ENCODE measurements at regions not wholly inside any gene's neighbourhood (a gene's known extent, or its start where the extent isn't known, plus 50 kb on each side); places are given as distances from the start of the nearest gene placed in this dataset.

DNA sequence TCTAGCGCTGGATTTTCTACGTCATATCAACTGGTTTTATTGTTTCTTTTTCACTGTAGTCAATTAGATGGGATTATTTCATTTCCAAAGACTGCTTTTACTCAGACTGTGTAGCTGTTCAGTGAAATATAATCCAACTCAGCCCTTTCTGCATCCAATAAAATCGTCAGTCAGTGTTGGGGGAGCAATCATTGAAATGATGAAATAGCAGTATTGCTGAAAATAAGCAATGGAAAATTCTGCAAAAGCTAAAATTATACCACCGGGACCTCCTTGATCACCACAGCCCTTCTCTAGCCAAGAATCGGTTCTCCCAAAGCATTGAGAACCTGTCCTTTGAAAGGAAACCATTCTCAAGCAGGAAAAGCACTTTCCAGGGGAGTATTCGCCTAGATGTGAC lies 243.1 kb upstream of the TENM3 start:
- H3K4me3 ChIP-seq (ENCODE audit: low read depth in 1 of 2, low read length in 2 of 2) = no peak overlapping the region
- H3K9me3 ChIP-seq (ENCODE audit: control insufficient read depth in 1 of 2, low read length in 2 of 2) = no peaks in the 10 kb centered on the region
- H3K4me1 ChIP-seq (ENCODE audit: control insufficient read depth in 1 of 2, insufficient read depth in 2 of 2, low read length in 2 of 2) = no peaks in the 10 kb centered on the region
- no peak overlapping the region for H3K27ac ChIP-seq (ENCODE audit: low read depth, low read length)
- H3K9ac ChIP-seq (ENCODE audit: low read depth in 1 of 2, low read length in 2 of 2) = no peak overlapping the region
- H3K36me3 ChIP-seq (ENCODE audit: control insufficient read depth in 1 of 2, insufficient read depth in 2 of 2, low read length in 2 of 2) = no peaks in the 10 kb centered on the region
- no peaks in the 10 kb centered on the region for H3K27me3 ChIP-seq (ENCODE audit: control insufficient read depth in 1 of 2, insufficient read depth in 2 of 2, low read length in 2 of 2)

GRCh38 chr4:182010876-182011275 lies 232.3 kb upstream of the TENM3 start:
- Histone ChIP-seq H3K27ac (ENCODE audit: low read depth, low read length) (no peak overlapping the region), H3K4me3 (ENCODE audit: low read depth in 1 of 2, low read length in 2 of 2) (no peak overlapping the region), H3K9ac (ENCODE audit: low read depth in 1 of 2, low read length in 2 of 2) (no peak overlapping the region), H3K4me1 (ENCODE audit: control insufficient read depth in 1 of 2, insufficient read depth in 2 of 2, low read length in 2 of 2) (no peaks in the 10 kb centered on the region), H3K9me3 (ENCODE audit: control insufficient read depth in 1 of 2, low read length in 2 of 2) (no peaks in the 10 kb centered on the region), H3K36me3 (ENCODE audit: control insufficient read depth in 1 of 2, insufficient read depth in 2 of 2, low read length in 2 of 2) (no peaks in the 10 kb centered on the region), H3K27me3 (ENCODE audit: control insufficient read depth in 1 of 2, insufficient read depth in 2 of 2, low read length in 2 of 2) (no peaks in the 10 kb centered on the region)

GRCh38 chr4:182014164-182014563 lies 229.0 kb upstream of the TENM3 start:
- no peaks in the 10 kb centered on the region for H3K4me1 ChIP-seq (ENCODE audit: control insufficient read depth in 1 of 2, insufficient read depth in 2 of 2, low read length in 2 of 2)

DNA sequence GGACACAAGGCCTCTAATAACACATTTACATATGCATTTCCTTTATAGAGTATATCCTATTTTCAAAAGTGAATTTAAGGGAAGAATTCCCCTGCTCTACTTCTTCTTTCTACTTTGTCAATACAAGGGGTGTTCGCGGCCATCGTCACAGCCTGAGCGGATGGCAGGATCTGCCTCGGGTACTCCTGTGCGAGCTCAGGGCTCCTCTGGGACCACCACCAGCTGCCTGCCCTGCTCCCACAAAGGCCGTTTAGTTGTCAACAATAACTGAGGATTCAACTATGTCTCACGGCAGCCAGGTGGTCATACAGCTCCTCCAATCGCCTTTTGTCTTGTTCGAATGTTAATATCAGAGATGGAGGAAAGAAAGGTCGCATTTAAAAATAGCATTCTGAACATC lies 228.2 kb upstream of the TENM3 start:
- H3K27me3 ChIP-seq (ENCODE audit: control insufficient read depth in 1 of 2, insufficient read depth in 2 of 2, low read length in 2 of 2) = no peaks in the 10 kb centered on the region
- H3K9ac ChIP-seq (ENCODE audit: low read depth in 1 of 2, low read length in 2 of 2) = no peak overlapping the region
- no peak overlapping the region for H3K27ac ChIP-seq (ENCODE audit: low read depth, low read length)
- no peaks in the 10 kb centered on the region for H3K9me3 ChIP-seq (ENCODE audit: control insufficient read depth in 1 of 2, low read length in 2 of 2)
- H3K4me3 ChIP-seq (ENCODE audit: low read depth in 1 of 2, low read length in 2 of 2) = no peak overlapping the region
- H3K4me1 ChIP-seq (ENCODE audit: control insufficient read depth in 1 of 2, insufficient read depth in 2 of 2, low read length in 2 of 2) = no peaks in the 10 kb centered on the region
- no peaks in the 10 kb centered on the region for H3K36me3 ChIP-seq (ENCODE audit: control insufficient read depth in 1 of 2, insufficient read depth in 2 of 2, low read length in 2 of 2)

More at GRCh38 chr4:182014164-182014563, 229.0 kb upstream of the TENM3 start:
- Histone ChIP-seq H3K36me3 (ENCODE audit: control insufficient read depth in 1 of 2, insufficient read depth in 2 of 2, low read length in 2 of 2) (no peaks in the 10 kb centered on the region), H3K27me3 (ENCODE audit: control insufficient read depth in 1 of 2, insufficient read depth in 2 of 2, low read length in 2 of 2) (no peaks in the 10 kb centered on the region), H3K27ac (ENCODE audit: low read depth, low read length) (no peak overlapping the region), H3K4me3 (ENCODE audit: low read depth in 1 of 2, low read length in 2 of 2) (no peak overlapping the region), H3K9me3 (ENCODE audit: control insufficient read depth in 1 of 2, low read length in 2 of 2) (no peaks in the 10 kb centered on the region), H3K9ac (ENCODE audit: low read depth in 1 of 2, low read length in 2 of 2) (no peak overlapping the region)

DNA sequence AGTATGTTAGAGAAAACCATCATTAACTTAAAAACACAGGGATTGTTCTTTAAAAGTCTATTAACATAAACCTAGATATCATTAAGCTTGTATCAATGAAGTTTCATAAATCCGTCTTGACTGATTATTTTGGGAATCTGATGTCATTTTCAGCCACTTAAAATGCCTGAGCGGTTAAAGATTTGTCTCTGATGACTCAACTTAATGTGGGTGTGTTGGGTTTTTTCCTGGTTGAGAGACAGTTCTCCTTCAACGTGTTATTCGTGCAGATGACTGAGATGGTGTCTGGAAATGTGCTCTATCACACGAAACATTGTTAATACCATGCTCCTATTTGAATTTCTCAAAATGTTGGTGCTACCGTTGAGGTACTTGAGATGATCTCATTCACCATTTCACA lies 227.3 kb upstream of the TENM3 start:
- Histone ChIP-seq H3K27ac (ENCODE audit: low read depth, low read length) (no peak overlapping the region), H3K9me3 (ENCODE audit: control insufficient read depth in 1 of 2, low read length in 2 of 2) (no peaks in the 10 kb centered on the region), H3K36me3 (ENCODE audit: control insufficient read depth in 1 of 2, insufficient read depth in 2 of 2, low read length in 2 of 2) (no peaks in the 10 kb centered on the region), H3K27me3 (ENCODE audit: control insufficient read depth in 1 of 2, insufficient read depth in 2 of 2, low read length in 2 of 2) (no peaks in the 10 kb centered on the region), H3K4me1 (ENCODE audit: control insufficient read depth in 1 of 2, insufficient read depth in 2 of 2, low read length in 2 of 2) (no peaks in the 10 kb centered on the region), H3K9ac (ENCODE audit: low read depth in 1 of 2, low read length in 2 of 2) (no peak overlapping the region), H3K4me3 (ENCODE audit: low read depth in 1 of 2, low read length in 2 of 2) (no peak overlapping the region)

GRCh38 chr4:182017038-182017437 lies 226.2 kb upstream of the TENM3 start:
- Histone ChIP-seq H3K4me3 (ENCODE audit: low read depth in 1 of 2, low read length in 2 of 2) (no peak overlapping the region), H3K36me3 (ENCODE audit: control insufficient read depth in 1 of 2, insufficient read depth in 2 of 2, low read length in 2 of 2) (no peaks in the 10 kb centered on the region), H3K27ac (ENCODE audit: low read depth, low read length) (no peak overlapping the region), H3K9me3 (ENCODE audit: control insufficient read depth in 1 of 2, low read length in 2 of 2) (no peaks in the 10 kb centered on the region), H3K9ac (ENCODE audit: low read depth in 1 of 2, low read length in 2 of 2) (no peak overlapping the region), H3K4me1 (ENCODE audit: control insufficient read depth in 1 of 2, insufficient read depth in 2 of 2, low read length in 2 of 2) (no peaks in the 10 kb centered on the region), H3K27me3 (ENCODE audit: control insufficient read depth in 1 of 2, insufficient read depth in 2 of 2, low read length in 2 of 2) (no peaks in the 10 kb centered on the region)

- Histone ChIP-seq H3K9ac (ENCODE audit: low read depth in 1 of 2, low read length in 2 of 2) (no peak overlapping the region), H3K36me3 (ENCODE audit: control insufficient read depth in 1 of 2, insufficient read depth in 2 of 2, low read length in 2 of 2) (no peaks in the 10 kb centered on the region), H3K4me3 (ENCODE audit: low read depth in 1 of 2, low read length in 2 of 2) (no peak overlapping the region), H3K4me1 (ENCODE audit: control insufficient read depth in 1 of 2, insufficient read depth in 2 of 2, low read length in 2 of 2) (no peaks in the 10 kb centered on the region), H3K9me3 (ENCODE audit: control insufficient read depth in 1 of 2, low read length in 2 of 2) (no peaks in the 10 kb centered on the region), H3K27me3 (ENCODE audit: control insufficient read depth in 1 of 2, insufficient read depth in 2 of 2, low read length in 2 of 2) (no peaks in the 10 kb centered on the region), H3K27ac (ENCODE audit: low read depth, low read length) (no peak overlapping the region)
Measured at GRCh38 chr4:182018691-182019090, 224.5 kb upstream of the TENM3 start.

- Histone ChIP-seq H3K27ac (ENCODE audit: low read depth, low read length) (no peak overlapping the region), H3K4me1 (ENCODE audit: control insufficient read depth in 1 of 2, insufficient read depth in 2 of 2, low read length in 2 of 2) (no peaks in the 10 kb centered on the region), H3K4me3 (ENCODE audit: low read depth in 1 of 2, low read length in 2 of 2) (no peak overlapping the region), H3K9me3 (ENCODE audit: control insufficient read depth in 1 of 2, low read length in 2 of 2) (no peaks in the 10 kb centered on the region), H3K9ac (ENCODE audit: low read depth in 1 of 2, low read length in 2 of 2) (no peak overlapping the region), H3K27me3 (ENCODE audit: control insufficient read depth in 1 of 2, insufficient read depth in 2 of 2, low read length in 2 of 2) (no peaks in the 10 kb centered on the region), H3K36me3 (ENCODE audit: control insufficient read depth in 1 of 2, insufficient read depth in 2 of 2, low read length in 2 of 2) (no peaks in the 10 kb centered on the region)
Measured at GRCh38 chr4:182019148-182019652, 224.0 kb upstream of the TENM3 start.

- Histone ChIP-seq H3K4me3 (ENCODE audit: low read depth in 1 of 2, low read length in 2 of 2) (no peak overlapping the region), H3K27ac (ENCODE audit: low read depth, low read length) (no peak overlapping the region), H3K36me3 (ENCODE audit: control insufficient read depth in 1 of 2, insufficient read depth in 2 of 2, low read length in 2 of 2) (no peaks in the 10 kb centered on the region), H3K4me1 (ENCODE audit: control insufficient read depth in 1 of 2, insufficient read depth in 2 of 2, low read length in 2 of 2) (no peaks in the 10 kb centered on the region), H3K9ac (ENCODE audit: low read depth in 1 of 2, low read length in 2 of 2) (no peak overlapping the region), H3K9me3 (ENCODE audit: control insufficient read depth in 1 of 2, low read length in 2 of 2) (no peaks in the 10 kb centered on the region), H3K27me3 (ENCODE audit: control insufficient read depth in 1 of 2, insufficient read depth in 2 of 2, low read length in 2 of 2) (no peaks in the 10 kb centered on the region)
Measured at GRCh38 chr4:182022909-182023308, 220.3 kb upstream of the TENM3 start.

GRCh38 chr4:182023469-182023868 lies 219.7 kb upstream of the TENM3 start:
- no peaks in the 10 kb centered on the region for H3K27me3 ChIP-seq (ENCODE audit: control insufficient read depth in 1 of 2, insufficient read depth in 2 of 2, low read length in 2 of 2)
- H3K36me3 ChIP-seq (ENCODE audit: control insufficient read depth in 1 of 2, insufficient read depth in 2 of 2, low read length in 2 of 2) = no peaks in the 10 kb centered on the region
- H3K4me3 ChIP-seq (ENCODE audit: low read depth in 1 of 2, low read length in 2 of 2) = no peak overlapping the region
- H3K4me1 ChIP-seq (ENCODE audit: control insufficient read depth in 1 of 2, insufficient read depth in 2 of 2, low read length in 2 of 2) = no peaks in the 10 kb centered on the region
- H3K27ac ChIP-seq (ENCODE audit: low read depth, low read length) = no peak overlapping the region
- no peak overlapping the region for H3K9ac ChIP-seq (ENCODE audit: low read depth in 1 of 2, low read length in 2 of 2)
- no peaks in the 10 kb centered on the region for H3K9me3 ChIP-seq (ENCODE audit: control insufficient read depth in 1 of 2, low read length in 2 of 2)

DNA sequence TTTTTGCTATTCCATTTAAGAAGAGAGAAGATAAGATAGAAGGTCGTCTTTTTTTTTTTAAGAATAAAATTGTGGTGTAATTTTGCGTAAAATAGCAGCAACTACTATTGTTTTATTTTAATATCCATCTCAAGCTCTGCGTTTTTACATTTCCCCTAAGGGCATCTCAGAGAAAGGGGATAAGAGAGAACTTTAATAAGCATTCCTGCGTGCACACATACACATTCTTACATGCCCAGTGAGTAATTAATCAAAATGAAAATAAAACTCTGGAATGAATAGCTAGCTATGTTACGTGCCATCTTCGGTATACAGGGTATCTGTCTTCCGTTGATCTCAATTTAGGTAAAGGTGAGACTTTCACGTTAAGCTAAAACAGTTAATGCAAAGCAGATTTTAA lies 200.3 kb upstream of the TENM3 start:
- H3K36me3 ChIP-seq (ENCODE audit: control insufficient read depth in 1 of 2, insufficient read depth in 2 of 2, low read length in 2 of 2) = no peaks in the 10 kb centered on the region
- H3K27me3 ChIP-seq (ENCODE audit: control insufficient read depth in 1 of 2, insufficient read depth in 2 of 2, low read length in 2 of 2) = no peaks in the 10 kb centered on the region
- H3K4me3 ChIP-seq (ENCODE audit: low read depth in 1 of 2, low read length in 2 of 2) = no peak overlapping the region
- H3K27ac ChIP-seq (ENCODE audit: low read depth, low read length) = no peak overlapping the region
- no peak overlapping the region for H3K9ac ChIP-seq (ENCODE audit: low read depth in 1 of 2, low read length in 2 of 2)
- no peaks in the 10 kb centered on the region for H3K4me1 ChIP-seq (ENCODE audit: control insufficient read depth in 1 of 2, insufficient read depth in 2 of 2, low read length in 2 of 2)
- H3K9me3 ChIP-seq (ENCODE audit: control insufficient read depth in 1 of 2, low read length in 2 of 2) = no peaks in the 10 kb centered on the region
